ENCODE measurements at regions not wholly inside any gene's neighbourhood (a gene's known extent, or its start where the extent isn't known, plus 50 kb on each side); places are given as distances from the start of the nearest gene placed in this dataset.

GRCh38 chr2:59458800-59459199 is 1094.7 kb downstream of the BCL11A start:
- Histone ChIP-seq H3K4me1 (ENCODE audit: insufficient read depth, low read length) (no peaks in the 10 kb centered on the region), H3K27ac (ENCODE audit: low read depth, low read length) (no peak overlapping the region), H3K36me3 (ENCODE audit: insufficient read depth, low read length) (no peaks in the 10 kb centered on the region), H3K9me3 (ENCODE audit: low read length) (no peaks in the 10 kb centered on the region), H3K27me3 (ENCODE audit: control insufficient read depth in 1 of 2, insufficient read depth in 2 of 2, low read length in 2 of 2) (no peaks in the 10 kb centered on the region), H3K4me3 (ENCODE audit: low read depth in 1 of 2, low read length in 2 of 2) (no peak overlapping the region), H3K9ac (ENCODE audit: low read length) (no peak overlapping the region)

DNA sequence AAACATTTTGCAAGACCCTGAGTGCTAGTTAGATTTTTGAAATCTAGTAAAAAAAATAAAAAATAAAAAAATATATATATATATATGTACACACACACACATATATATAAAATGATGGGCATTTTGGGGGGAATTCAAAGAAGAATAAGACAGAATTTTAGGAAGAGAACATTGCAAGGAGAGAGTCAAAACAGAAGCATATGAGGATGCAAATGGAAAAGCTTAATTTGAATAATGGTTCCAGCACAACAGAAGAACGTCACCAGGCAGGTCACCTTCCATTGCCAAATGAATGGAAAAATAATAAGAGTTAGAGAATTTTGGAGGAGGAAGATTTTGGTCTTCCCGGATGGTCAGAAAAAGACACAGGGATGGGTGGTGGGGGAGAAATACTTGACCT is 1097.2 kb downstream of the BCL11A start:
- H3K36me3 ChIP-seq (ENCODE audit: insufficient read depth, low read length) = no peaks in the 10 kb centered on the region
- no peak overlapping the region for H3K4me3 ChIP-seq (ENCODE audit: low read depth in 1 of 2, low read length in 2 of 2)
- H3K4me1 ChIP-seq (ENCODE audit: insufficient read depth, low read length) = no peaks in the 10 kb centered on the region
- H3K27me3 ChIP-seq (ENCODE audit: control insufficient read depth in 1 of 2, insufficient read depth in 2 of 2, low read length in 2 of 2) = no peaks in the 10 kb centered on the region
- no peak overlapping the region for H3K27ac ChIP-seq (ENCODE audit: low read depth, low read length)
- H3K9ac ChIP-seq (ENCODE audit: low read length) = no peak overlapping the region
- H3K9me3 ChIP-seq (ENCODE audit: low read length) = no peaks in the 10 kb centered on the region

- H3K36me3 ChIP-seq (ENCODE audit: insufficient read depth, low read length) = no peaks in the 10 kb centered on the region
- H3K4me1 ChIP-seq (ENCODE audit: insufficient read depth, low read length) = no peaks in the 10 kb centered on the region
- H3K9me3 ChIP-seq (ENCODE audit: low read length) = no peaks in the 10 kb centered on the region
- no peak overlapping the region for H3K9ac ChIP-seq (ENCODE audit: low read length)
- H3K4me3 ChIP-seq (ENCODE audit: low read depth in 1 of 2, low read length in 2 of 2) = no peak overlapping the region
- no peak overlapping the region for H3K27ac ChIP-seq (ENCODE audit: low read depth, low read length)
- H3K27me3 ChIP-seq (ENCODE audit: control insufficient read depth in 1 of 2, insufficient read depth in 2 of 2, low read length in 2 of 2) = no peaks in the 10 kb centered on the region
These were observed 1104.2 kb downstream of the BCL11A start for GRCh38 chr2:59449274-59449673.

- no peak overlapping the region for H3K27ac ChIP-seq (ENCODE audit: low read depth, low read length)
- H3K27me3 ChIP-seq (ENCODE audit: control insufficient read depth in 1 of 2, insufficient read depth in 2 of 2, low read length in 2 of 2) = no peaks in the 10 kb centered on the region
- H3K36me3 ChIP-seq (ENCODE audit: insufficient read depth, low read length) = no peaks in the 10 kb centered on the region
- H3K9ac ChIP-seq (ENCODE audit: low read length) = no peak overlapping the region
- H3K4me1 ChIP-seq (ENCODE audit: insufficient read depth, low read length) = no peaks in the 10 kb centered on the region
- no peaks in the 10 kb centered on the region for H3K9me3 ChIP-seq (ENCODE audit: low read length)
- H3K4me3 ChIP-seq (ENCODE audit: low read depth in 1 of 2, low read length in 2 of 2) = no peak overlapping the region
These were observed 1113.0 kb downstream of the BCL11A start for GRCh38 chr2:59440491-59440890.

GRCh38 chr2:59435635-59436034 is 1117.8 kb downstream of the BCL11A start:
- Histone ChIP-seq H3K36me3 (ENCODE audit: insufficient read depth, low read length) (no peaks in the 10 kb centered on the region), H3K27me3 (ENCODE audit: control insufficient read depth in 1 of 2, insufficient read depth in 2 of 2, low read length in 2 of 2) (no peaks in the 10 kb centered on the region), H3K9me3 (ENCODE audit: low read length) (no peaks in the 10 kb centered on the region), H3K27ac (ENCODE audit: low read depth, low read length) (no peak overlapping the region), H3K9ac (ENCODE audit: low read length) (no peak overlapping the region), H3K4me3 (ENCODE audit: low read depth in 1 of 2, low read length in 2 of 2) (no peak overlapping the region), H3K4me1 (ENCODE audit: insufficient read depth, low read length) (no peaks in the 10 kb centered on the region)

- Histone ChIP-seq H3K9me3 (ENCODE audit: low read length) (no peaks in the 10 kb centered on the region), H3K4me1 (ENCODE audit: insufficient read depth, low read length) (no peaks in the 10 kb centered on the region)
These were observed 1124.5 kb downstream of the BCL11A start for GRCh38 chr2:59428940-59429339.

DNA sequence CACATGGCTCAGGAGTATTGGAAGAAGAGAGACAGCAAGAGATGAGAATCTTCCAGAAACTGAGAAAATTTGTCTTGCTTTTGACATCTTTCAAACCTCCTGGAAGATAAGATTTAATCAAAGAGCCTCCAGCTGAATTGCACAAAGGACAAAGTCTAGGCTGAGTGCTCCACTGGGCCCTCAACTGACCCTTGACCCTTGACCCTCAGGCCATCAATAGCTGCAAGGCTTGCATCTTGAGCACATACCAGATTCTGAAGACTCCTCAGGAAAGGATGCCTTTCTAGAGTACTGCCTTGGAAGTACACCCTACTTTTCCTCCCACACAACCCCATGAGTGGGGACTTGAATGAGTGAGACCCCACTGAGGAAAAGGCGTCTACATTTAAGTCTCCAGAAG is 1125.5 kb downstream of the BCL11A start:
- Histone ChIP-seq H3K27me3 (ENCODE audit: control insufficient read depth in 1 of 2, insufficient read depth in 2 of 2, low read length in 2 of 2) (no peaks in the 10 kb centered on the region), H3K9me3 (ENCODE audit: low read length) (no peaks in the 10 kb centered on the region), H3K36me3 (ENCODE audit: insufficient read depth, low read length) (no peaks in the 10 kb centered on the region), H3K9ac (ENCODE audit: low read length) (no peak overlapping the region), H3K27ac (ENCODE audit: low read depth, low read length) (no peak overlapping the region), H3K4me3 (ENCODE audit: low read depth in 1 of 2, low read length in 2 of 2) (no peak overlapping the region), H3K4me1 (ENCODE audit: insufficient read depth, low read length) (no peaks in the 10 kb centered on the region)

More at GRCh38 chr2:59428940-59429339, 1124.5 kb downstream of the BCL11A start:
- H3K4me3 ChIP-seq (ENCODE audit: low read depth in 1 of 2, low read length in 2 of 2) = no peak overlapping the region
- no peaks in the 10 kb centered on the region for H3K36me3 ChIP-seq (ENCODE audit: insufficient read depth, low read length)
- H3K27me3 ChIP-seq (ENCODE audit: control insufficient read depth in 1 of 2, insufficient read depth in 2 of 2, low read length in 2 of 2) = no peaks in the 10 kb centered on the region
- H3K27ac ChIP-seq (ENCODE audit: low read depth, low read length) = no peak overlapping the region
- no peak overlapping the region for H3K9ac ChIP-seq (ENCODE audit: low read length)

DNA sequence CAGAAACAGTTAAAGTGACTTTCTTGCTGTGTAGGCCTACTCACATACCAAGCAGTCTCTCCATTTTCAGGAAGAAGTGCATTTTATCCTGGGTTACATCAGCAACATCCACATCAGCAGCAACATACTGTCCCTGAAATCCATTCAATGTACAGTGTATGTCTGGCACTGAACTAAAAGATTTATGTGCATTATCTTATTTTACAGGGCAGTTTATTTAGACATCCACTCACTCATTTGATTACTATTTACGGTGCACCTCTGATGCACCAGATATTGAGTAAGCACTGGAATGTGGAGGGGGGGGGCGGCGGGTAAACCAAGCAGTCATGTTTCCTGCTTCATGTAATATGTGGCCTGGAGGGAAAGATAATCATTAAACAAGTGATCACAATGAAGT is 1128.2 kb downstream of the BCL11A start:
- H3K27me3 ChIP-seq (ENCODE audit: control insufficient read depth in 1 of 2, insufficient read depth in 2 of 2, low read length in 2 of 2) = no peaks in the 10 kb centered on the region
- H3K9me3 ChIP-seq (ENCODE audit: low read length) = no peaks in the 10 kb centered on the region
- no peak overlapping the region for H3K27ac ChIP-seq (ENCODE audit: low read depth, low read length)
- no peaks in the 10 kb centered on the region for H3K4me1 ChIP-seq (ENCODE audit: insufficient read depth, low read length)
- no peaks in the 10 kb centered on the region for H3K36me3 ChIP-seq (ENCODE audit: insufficient read depth, low read length)
- H3K4me3 ChIP-seq (ENCODE audit: low read depth in 1 of 2, low read length in 2 of 2) = no peak overlapping the region
- H3K9ac ChIP-seq (ENCODE audit: low read length) = no peak overlapping the region

GRCh38 chr2:59413751-59414570 is 1139.5 kb downstream of the BCL11A start:
- no peaks in the 10 kb centered on the region for H3K9me3 ChIP-seq (ENCODE audit: low read length)
- H3K9ac ChIP-seq (ENCODE audit: low read length) = no peak overlapping the region
- no peak overlapping the region for H3K27ac ChIP-seq (ENCODE audit: low read depth, low read length)
- no peaks in the 10 kb centered on the region for H3K4me1 ChIP-seq (ENCODE audit: insufficient read depth, low read length)
- no peaks in the 10 kb centered on the region for H3K27me3 ChIP-seq (ENCODE audit: control insufficient read depth in 1 of 2, insufficient read depth in 2 of 2, low read length in 2 of 2)
- H3K4me3 ChIP-seq (ENCODE audit: low read depth in 1 of 2, low read length in 2 of 2) = no peak overlapping the region
- no peaks in the 10 kb centered on the region for H3K36me3 ChIP-seq (ENCODE audit: insufficient read depth, low read length)

DNA sequence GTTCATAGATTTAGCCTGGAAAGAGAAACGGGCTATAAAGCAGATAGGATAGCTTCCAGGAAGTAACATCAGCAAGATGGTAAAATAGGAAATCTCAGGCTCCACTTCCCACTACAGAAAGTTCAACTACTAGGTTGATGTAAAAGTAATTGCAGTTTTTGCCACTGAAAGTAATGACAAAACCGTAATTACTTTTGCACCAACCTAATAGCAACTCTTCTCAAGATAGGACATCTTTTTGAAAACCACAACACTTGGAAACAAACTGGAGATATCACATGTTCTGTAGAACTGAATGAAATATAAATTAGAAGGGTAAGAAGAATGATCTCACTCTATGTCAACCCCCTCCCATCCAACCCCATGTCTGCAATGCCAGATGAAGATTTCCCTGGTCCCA is 1154.3 kb downstream of the BCL11A start:
- H3K4me3 ChIP-seq (ENCODE audit: low read depth in 1 of 2, low read length in 2 of 2) = no peak overlapping the region
- no peaks in the 10 kb centered on the region for H3K36me3 ChIP-seq (ENCODE audit: insufficient read depth, low read length)
- H3K27me3 ChIP-seq (ENCODE audit: control insufficient read depth in 1 of 2, insufficient read depth in 2 of 2, low read length in 2 of 2) = no peaks in the 10 kb centered on the region
- H3K27ac ChIP-seq (ENCODE audit: low read depth, low read length) = no peak overlapping the region
- no peak overlapping the region for H3K9ac ChIP-seq (ENCODE audit: low read length)
- no peaks in the 10 kb centered on the region for H3K9me3 ChIP-seq (ENCODE audit: low read length)
- no peaks in the 10 kb centered on the region for H3K4me1 ChIP-seq (ENCODE audit: insufficient read depth, low read length)

GRCh38 chr2:59398081-59398480 is 1155.4 kb downstream of the BCL11A start:
- H3K27ac ChIP-seq (ENCODE audit: low read depth, low read length) = no peak overlapping the region
- no peaks in the 10 kb centered on the region for H3K36me3 ChIP-seq (ENCODE audit: insufficient read depth, low read length)
- H3K9ac ChIP-seq (ENCODE audit: low read length) = no peak overlapping the region
- no peaks in the 10 kb centered on the region for H3K4me1 ChIP-seq (ENCODE audit: insufficient read depth, low read length)
- no peaks in the 10 kb centered on the region for H3K27me3 ChIP-seq (ENCODE audit: control insufficient read depth in 1 of 2, insufficient read depth in 2 of 2, low read length in 2 of 2)
- no peak overlapping the region for H3K4me3 ChIP-seq (ENCODE audit: low read depth in 1 of 2, low read length in 2 of 2)
- no peaks in the 10 kb centered on the region for H3K9me3 ChIP-seq (ENCODE audit: low read length)

DNA sequence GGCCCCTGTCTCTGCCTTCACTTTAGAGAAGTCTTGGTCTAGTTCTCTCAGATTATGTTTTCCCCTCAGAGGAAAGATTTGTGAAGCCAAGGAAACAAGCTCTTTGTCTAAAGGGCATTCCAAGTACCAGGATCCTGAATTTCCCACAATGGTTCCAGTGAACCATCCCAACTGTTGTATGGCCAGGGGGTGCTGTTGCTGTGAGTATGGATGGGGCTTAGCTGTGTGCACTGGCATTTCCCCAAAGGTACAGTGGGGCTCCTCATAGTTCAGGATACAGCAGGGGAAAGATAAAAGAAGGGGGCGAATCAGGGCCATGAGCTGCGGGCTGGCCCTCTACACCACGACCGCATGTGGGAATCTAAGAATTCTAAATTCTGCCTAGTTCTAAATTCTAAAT is 1154.0 kb upstream of the FANCL start:
- no peaks in the 10 kb centered on the region for H3K27me3 ChIP-seq (ENCODE audit: control insufficient read depth in 1 of 2, insufficient read depth in 2 of 2, low read length in 2 of 2)
- no peaks in the 10 kb centered on the region for H3K36me3 ChIP-seq (ENCODE audit: insufficient read depth, low read length)
- no peaks in the 10 kb centered on the region for H3K4me1 ChIP-seq (ENCODE audit: insufficient read depth, low read length)

More for the DNA sequence above, 1154.0 kb upstream of the FANCL start:
- no peaks in the 10 kb centered on the region for H3K9me3 ChIP-seq (ENCODE audit: low read length)
- H3K27ac ChIP-seq (ENCODE audit: low read depth, low read length) = no peak overlapping the region
- H3K4me3 ChIP-seq (ENCODE audit: low read depth in 1 of 2, low read length in 2 of 2) = no peak overlapping the region
- H3K9ac ChIP-seq (ENCODE audit: low read length) = no peak overlapping the region

All from muscle layer of colon (tissue), 2 donors.